ENCODE measurements at regions not wholly inside any gene's neighbourhood (a gene's known extent, or its start where the extent isn't known, plus 50 kb on each side); places are given as distances from the start of the nearest gene placed in this dataset.

DNA sequence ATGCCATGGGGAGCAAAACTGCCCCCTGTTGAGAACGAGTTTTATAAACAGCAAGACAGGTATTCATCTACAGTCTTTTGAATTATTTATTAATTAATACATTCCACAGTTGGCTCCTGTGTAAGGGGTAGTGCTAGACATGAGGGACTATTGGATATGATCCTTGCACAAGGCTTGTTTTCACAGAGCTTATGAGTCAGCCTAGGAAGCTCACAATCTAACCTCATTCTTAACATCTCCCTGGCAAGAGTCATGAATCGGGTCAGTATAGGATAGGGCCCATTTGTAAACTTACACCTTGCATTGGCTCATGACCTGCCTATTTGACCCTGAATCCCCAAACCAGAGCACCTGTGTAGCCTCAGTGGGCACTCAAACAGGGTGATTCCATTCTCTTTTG lies 209.1 kb upstream of the HCCS start:
- intact Hi-C loops (cut with micrococcal nuclease; ENCODE audit: unreplicated experiment): no loop called here

DNA sequence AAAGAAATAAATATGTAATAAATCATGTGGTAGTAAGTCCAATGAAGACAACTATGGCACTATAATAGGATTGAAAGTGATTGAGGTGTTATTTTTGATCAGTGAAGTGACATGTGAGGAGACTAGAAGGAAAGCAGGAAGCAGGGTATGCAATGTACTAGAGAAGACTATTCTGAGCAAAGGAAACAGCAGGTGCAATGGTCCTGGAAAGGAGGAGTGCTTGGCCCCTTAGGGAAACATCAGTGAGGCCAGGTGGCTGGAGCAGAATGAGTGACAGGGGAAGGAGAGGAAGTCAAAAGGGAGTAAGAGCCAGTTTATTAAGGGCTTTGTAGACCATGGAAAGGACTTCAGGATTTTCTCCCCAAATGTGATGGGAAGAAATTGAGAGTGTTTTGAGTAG lies 207.6 kb upstream of the HCCS start:
- H3K9me3 ChIP-seq (ENCODE audit: control insufficient read depth, insufficient read depth, low read depth, low read length): no peaks in the 10 kb centered on the region
- H3K4me3 ChIP-seq (ENCODE audit: low read depth in 2 of 2, low read length in 2 of 2): no peak overlapping the region
- ATAC-seq: no peak
- DNase-seq (ENCODE audit: low read depth, low spot score): no peak
- no peak overlapping the region for H3K27ac ChIP-seq (ENCODE audit: low read length)
- BruUV-seq (replicated peaks): no TSS peak
- no peaks in the 10 kb centered on the region for H3K36me3 ChIP-seq (ENCODE audit: control insufficient read depth, insufficient read depth, low read length)
- H3K27me3 ChIP-seq (ENCODE audit: control insufficient read depth, insufficient read depth, low read length): no peaks in the 10 kb centered on the region
- in situ Hi-C loops (cut with HindIII; ENCODE audit: low pct_unique_long_range_greater_than_20kb, low sequenced_read_pairs) (no loop called here), intact Hi-C loops (cut with micrococcal nuclease; ENCODE audit: unreplicated experiment) (no loop called here)
- POLR2A ChIA-PET: no interaction called here
- CTCF ChIA-PET: no interaction called here
- no peak for TF ChIP-seq SIN3A (IDR thresholded peaks at IDR 0.05; ENCODE audit: borderline replicate concordance, insufficient read depth, low read depth, low read length)
- TF ChIP-seq TCF7L2 (IDR thresholded peaks at IDR 0.05; ENCODE audit: low read depth, low read length): no peak
- TF ChIP-seq POLR2AphosphoS5 (IDR thresholded peaks at IDR 0.05; ENCODE audit: low read depth, low read length): no peak
- TF ChIP-seq, protein P1, sequence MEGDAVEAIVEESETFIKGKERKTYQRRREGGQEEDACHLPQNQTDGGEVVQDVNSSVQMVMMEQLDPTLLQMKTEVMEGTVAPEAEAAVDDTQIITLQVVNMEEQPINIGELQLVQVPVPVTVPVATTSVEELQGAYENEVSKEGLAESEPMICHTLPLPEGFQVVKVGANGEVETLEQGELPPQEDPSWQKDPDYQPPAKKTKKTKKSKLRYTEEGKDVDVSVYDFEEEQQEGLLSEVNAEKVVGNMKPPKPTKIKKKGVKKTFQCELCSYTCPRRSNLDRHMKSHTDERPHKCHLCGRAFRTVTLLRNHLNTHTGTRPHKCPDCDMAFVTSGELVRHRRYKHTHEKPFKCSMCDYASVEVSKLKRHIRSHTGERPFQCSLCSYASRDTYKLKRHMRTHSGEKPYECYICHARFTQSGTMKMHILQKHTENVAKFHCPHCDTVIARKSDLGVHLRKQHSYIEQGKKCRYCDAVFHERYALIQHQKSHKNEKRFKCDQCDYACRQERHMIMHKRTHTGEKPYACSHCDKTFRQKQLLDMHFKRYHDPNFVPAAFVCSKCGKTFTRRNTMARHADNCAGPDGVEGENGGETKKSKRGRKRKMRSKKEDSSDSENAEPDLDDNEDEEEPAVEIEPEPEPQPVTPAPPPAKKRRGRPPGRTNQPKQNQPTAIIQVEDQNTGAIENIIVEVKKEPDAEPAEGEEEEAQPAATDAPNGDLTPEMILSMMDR (IDR thresholded peaks at IDR 0.05): no peak
- TF ChIP-seq, protein P2, sequence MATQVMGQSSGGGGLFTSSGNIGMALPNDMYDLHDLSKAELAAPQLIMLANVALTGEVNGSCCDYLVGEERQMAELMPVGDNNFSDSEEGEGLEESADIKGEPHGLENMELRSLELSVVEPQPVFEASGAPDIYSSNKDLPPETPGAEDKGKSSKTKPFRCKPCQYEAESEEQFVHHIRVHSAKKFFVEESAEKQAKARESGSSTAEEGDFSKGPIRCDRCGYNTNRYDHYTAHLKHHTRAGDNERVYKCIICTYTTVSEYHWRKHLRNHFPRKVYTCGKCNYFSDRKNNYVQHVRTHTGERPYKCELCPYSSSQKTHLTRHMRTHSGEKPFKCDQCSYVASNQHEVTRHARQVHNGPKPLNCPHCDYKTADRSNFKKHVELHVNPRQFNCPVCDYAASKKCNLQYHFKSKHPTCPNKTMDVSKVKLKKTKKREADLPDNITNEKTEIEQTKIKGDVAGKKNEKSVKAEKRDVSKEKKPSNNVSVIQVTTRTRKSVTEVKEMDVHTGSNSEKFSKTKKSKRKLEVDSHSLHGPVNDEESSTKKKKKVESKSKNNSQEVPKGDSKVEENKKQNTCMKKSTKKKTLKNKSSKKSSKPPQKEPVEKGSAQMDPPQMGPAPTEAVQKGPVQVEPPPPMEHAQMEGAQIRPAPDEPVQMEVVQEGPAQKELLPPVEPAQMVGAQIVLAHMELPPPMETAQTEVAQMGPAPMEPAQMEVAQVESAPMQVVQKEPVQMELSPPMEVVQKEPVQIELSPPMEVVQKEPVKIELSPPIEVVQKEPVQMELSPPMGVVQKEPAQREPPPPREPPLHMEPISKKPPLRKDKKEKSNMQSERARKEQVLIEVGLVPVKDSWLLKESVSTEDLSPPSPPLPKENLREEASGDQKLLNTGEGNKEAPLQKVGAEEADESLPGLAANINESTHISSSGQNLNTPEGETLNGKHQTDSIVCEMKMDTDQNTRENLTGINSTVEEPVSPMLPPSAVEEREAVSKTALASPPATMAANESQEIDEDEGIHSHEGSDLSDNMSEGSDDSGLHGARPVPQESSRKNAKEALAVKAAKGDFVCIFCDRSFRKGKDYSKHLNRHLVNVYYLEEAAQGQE (IDR thresholded peaks at IDR 0.05; ENCODE audit: insufficient read depth in 1 of 2, low read depth in 2 of 2, low read length in 1 of 2): no peak
- no peaks in the 10 kb centered on the region for H3K4me1 ChIP-seq (ENCODE audit: control insufficient read depth, insufficient read depth, low read length)

More for the DNA sequence above, 209.1 kb upstream of the HCCS start:
- no peak overlapping the region for H3K4me3 ChIP-seq (ENCODE audit: low read depth in 2 of 2, low read length in 2 of 2)
- TF ChIP-seq, protein P1 (IDR thresholded peaks at IDR 0.05): no peak
- TF ChIP-seq, protein P2 (IDR thresholded peaks at IDR 0.05; ENCODE audit: insufficient read depth in 1 of 2, low read depth in 2 of 2, low read length in 1 of 2): no peak
- TF ChIP-seq POLR2AphosphoS5 (IDR thresholded peaks at IDR 0.05; ENCODE audit: low read depth, low read length) (no peak), SIN3A (IDR thresholded peaks at IDR 0.05; ENCODE audit: borderline replicate concordance, insufficient read depth, low read depth, low read length) (no peak), TCF7L2 (IDR thresholded peaks at IDR 0.05; ENCODE audit: low read depth, low read length) (no peak)
- ATAC-seq (no peak), DNase-seq (ENCODE audit: low read depth, low spot score) (no peak)
- BruUV-seq (replicated peaks): no TSS peak
- no peaks in the 10 kb centered on the region for H3K36me3 ChIP-seq (ENCODE audit: control insufficient read depth, insufficient read depth, low read length)
- POLR2A ChIA-PET: no interaction called here
- in situ Hi-C loops (cut with HindIII; ENCODE audit: low pct_unique_long_range_greater_than_20kb, low sequenced_read_pairs): no loop called here
- H3K27me3 ChIP-seq (ENCODE audit: control insufficient read depth, insufficient read depth, low read length): no peaks in the 10 kb centered on the region
- no peak overlapping the region for H3K27ac ChIP-seq (ENCODE audit: low read length)
- no peaks in the 10 kb centered on the region for H3K9me3 ChIP-seq (ENCODE audit: control insufficient read depth, insufficient read depth, low read depth, low read length)
- no peaks in the 10 kb centered on the region for H3K4me1 ChIP-seq (ENCODE audit: control insufficient read depth, insufficient read depth, low read length)
- CTCF ChIA-PET: no interaction called here

Measured in Panc1 (cell line).